ENCODE measurements at regions not wholly inside any gene's neighbourhood (a gene's known extent, or its start where the extent isn't known, plus 50 kb on each side); places are given as distances from the start of the nearest gene placed in this dataset.

DNA sequence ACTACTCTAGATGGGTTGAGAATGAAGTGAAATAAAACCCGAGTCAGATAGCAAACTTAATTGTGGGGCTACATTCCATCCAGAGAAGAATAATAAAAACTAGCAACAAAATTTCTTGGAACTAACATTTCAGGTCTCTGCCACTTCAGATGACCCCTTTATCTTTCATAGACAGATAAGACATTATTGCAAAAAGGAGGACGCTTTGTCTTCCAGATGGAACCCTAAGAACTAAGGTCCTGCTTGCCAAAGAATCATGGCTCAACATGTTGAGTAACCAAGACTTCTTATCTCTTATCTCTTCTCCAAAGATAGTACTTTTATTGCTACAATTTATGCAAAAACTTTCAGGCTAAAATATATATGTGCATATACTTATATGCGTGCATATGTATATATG is 221.1 kb upstream of the PREP start:
- TF ChIP-seq CTCF (IDR thresholded peaks at IDR 0.05), result no peak
- no peak for TF ChIP-seq POLR2A (IDR thresholded peaks at IDR 0.05)
- no peak for TF ChIP-seq EP300 (IDR thresholded peaks at IDR 0.05; ENCODE audit: low read depth)
- TF ChIP-seq POLR2AphosphoS5 (IDR thresholded peaks at IDR 0.05), result no peak

All from transverse colon (tissue), 4 donors.